WERI-Rb-1 (cell line): ENCODE measurements at regions not wholly inside any gene's neighbourhood (a gene's known extent, or its start where the extent isn't known, plus 50 kb on each side); places are given as distances from the start of the nearest gene placed in this dataset.

Experiments used
- DNase-seq: peaks from one replicate; pipeline ENCODE4 v3.0.0-alpha.2; 2020
- H3K27ac ChIP-seq: fragments of 250-450 bp; sonication (Bioruptor Pico); 2 replicates; pipeline ENCODE4 v1.5.1; 2020; ENCODE audit warnings: mild to moderate bottlenecking, moderate library complexity
- H3K27me3 ChIP-seq: fragments of 250-450 bp; sonication (Bioruptor Pico); 2 replicates; pipeline ENCODE4 v1.5.1; 2021; ENCODE audit warnings: mild to moderate bottlenecking, low read depth, moderate library complexity; ENCODE audit not compliant: insufficient read depth, severe bottlenecking
- H3K36me3 ChIP-seq: fragments of 250-450 bp; sonication (Bioruptor Pico); 2 replicates; pipeline ENCODE4 v1.5.1; 2020; ENCODE audit warnings: mild to moderate bottlenecking, moderate library complexity
- H3K4me3 ChIP-seq: 2 replicates; pipeline ENCODE4 v1.5.1; 2011; ENCODE audit warnings: low read depth, mild to moderate bottlenecking, control low read depth, low read length
- H3K9me3 ChIP-seq: fragments of 250-450 bp; sonication (Bioruptor Pico); 2 replicates; pipeline ENCODE4 v1.5.1; 2021; ENCODE audit warnings: mild to moderate bottlenecking, moderate library complexity; ENCODE audit not compliant: severe bottlenecking
- CTCF ChIP-seq: IDR thresholded peaks from 2 replicates; pipeline ENCODE4 v1.5.1; 2011; ENCODE audit warnings: low read depth, mild to moderate bottlenecking, control low read depth, inconsistent platforms, low read length

GRCh38 chr10:47196691-47197090 is 103.3 kb upstream of the GDF10 start:
- H3K4me3 ChIP-seq = no peak overlapping the region
- H3K27ac ChIP-seq = no peak overlapping the region
- H3K9me3 ChIP-seq = no peaks in the 10 kb centered on the region
- no peak for DNase-seq
- TF ChIP-seq CTCF = no peak
- H3K36me3 ChIP-seq = no peaks in the 10 kb centered on the region
- no peaks in the 10 kb centered on the region for H3K27me3 ChIP-seq

GRCh38 chr10:47198221-47198620 is 101.8 kb upstream of the GDF10 start:
- no peak for DNase-seq

GRCh38 chr10:47205192-47205591 is 94.8 kb upstream of the GDF10 start:
- H3K27ac ChIP-seq = no peak overlapping the region
- DNase-seq = no peak
- H3K36me3 ChIP-seq = no peaks in the 10 kb centered on the region
- H3K27me3 ChIP-seq = no peaks in the 10 kb centered on the region
- TF ChIP-seq CTCF = no peak
- H3K9me3 ChIP-seq = no peaks in the 10 kb centered on the region
- no peak overlapping the region for H3K4me3 ChIP-seq

More at GRCh38 chr10:47198221-47198620, 101.8 kb upstream of the GDF10 start:
- Histone ChIP-seq H3K36me3 (no peaks in the 10 kb centered on the region), H3K27ac (no peak overlapping the region), H3K27me3 (no peaks in the 10 kb centered on the region), H3K4me3 (no peak overlapping the region), H3K9me3 (no peaks in the 10 kb centered on the region)
- no peak for TF ChIP-seq CTCF

GRCh38 chr10:47206449-47207280 is 93.3 kb upstream of the GDF10 start:
- TF ChIP-seq CTCF = no peak
- Histone ChIP-seq H3K9me3 (no peaks in the 10 kb centered on the region), H3K4me3 (no peak overlapping the region), H3K27ac (no peak overlapping the region), H3K27me3 (no peaks in the 10 kb centered on the region), H3K36me3 (no peaks in the 10 kb centered on the region)
- DNase-seq = no peak

GRCh38 chr10:47207281-47207615 is 92.7 kb upstream of the GDF10 start:
- DNase-seq = no peak
- Histone ChIP-seq H3K27ac (no peak overlapping the region), H3K27me3 (no peaks in the 10 kb centered on the region), H3K36me3 (no peaks in the 10 kb centered on the region), H3K9me3 (peaks cover 2% of the 10 kb centered on the region), H3K4me3 (no peak overlapping the region)
- no peak for TF ChIP-seq CTCF
